HG02610 (cell line): ENCODE measurements at regions not wholly inside any gene's neighbourhood (a gene's known extent, or its start where the extent isn't known, plus 50 kb on each side); places are given as distances from the start of the nearest gene placed in this dataset.
"Not testable (repeated sequence)": the region's sequence is repeated elsewhere in the genome, so short reads cannot be mapped to it uniquely, and the experiment has no call there.

ENCODE experiments used
- ATAC-seq: cut with Tn5 transposase; IDR thresholded peaks from one replicate; pipeline ENCODE4 v1.9.1; 2021; ENCODE audit warnings: mild to moderate bottlenecking, moderate library complexity; ENCODE audit not compliant: unreplicated experiment

- no peak for ATAC-seq
Measured at GRCh38 chr7:50251765-50252164, 52.8 kb upstream of the IKZF1 start.

GRCh38 chr7:50246551-50246950 is 58.0 kb upstream of the IKZF1 start:
- no peak for ATAC-seq

- not testable (repeated sequence) for ATAC-seq
Measured at GRCh38 chr7:50242111-50242510, 62.4 kb upstream of the IKZF1 start.

- not testable (repeated sequence) for ATAC-seq
Measured at GRCh38 chr7:50240699-50241098, 63.8 kb upstream of the IKZF1 start.

GRCh38 chr7:50229964-50230363 is 74.6 kb upstream of the IKZF1 start:
- no peak for ATAC-seq

GRCh38 chr7:50228148-50228547 is 76.4 kb upstream of the IKZF1 start:
- ATAC-seq = no peak

GRCh38 chr7:50227726-50228125 is 76.8 kb upstream of the IKZF1 start:
- ATAC-seq = no peak

GRCh38 chr7:50226669-50227068 is 77.8 kb upstream of the IKZF1 start:
- peak; percentile 44 for ATAC-seq

GRCh38 chr7:50226145-50226544 is 78.4 kb upstream of the IKZF1 start:
- no peak for ATAC-seq

GRCh38 chr7:50221433-50221832 is 83.1 kb upstream of the IKZF1 start:
- ATAC-seq = no peak

GRCh38 chr7:50221028-50221427 is 83.5 kb upstream of the IKZF1 start:
- no peak for ATAC-seq

- ATAC-seq = no peak
Measured at GRCh38 chr7:50220273-50220672, 84.2 kb upstream of the IKZF1 start.

- ATAC-seq = no peak
Measured at GRCh38 chr7:50217821-50218281, 86.7 kb upstream of the IKZF1 start.

- no peak for ATAC-seq
Measured at GRCh38 chr7:50217401-50217800, 87.1 kb upstream of the IKZF1 start.

GRCh38 chr7:50216626-50217025 is 87.9 kb upstream of the IKZF1 start:
- no peak for ATAC-seq

- ATAC-seq = no peak
Measured at GRCh38 chr7:50214771-50215170, 89.7 kb upstream of the IKZF1 start.

GRCh38 chr7:50214126-50214670 is 90.3 kb upstream of the IKZF1 start:
- no peak for ATAC-seq

- no peak for ATAC-seq
Measured at GRCh38 chr7:50213622-50214017, 90.9 kb upstream of the IKZF1 start.

- ATAC-seq = peak; percentile 47
Measured at GRCh38 chr7:50212666-50213621, 91.6 kb upstream of the IKZF1 start.

GRCh38 chr7:50212016-50212325 is 92.5 kb upstream of the IKZF1 start:
- ATAC-seq = no peak

GRCh38 chr7:50211130-50212015 is 93.1 kb upstream of the IKZF1 start:
- ATAC-seq = no peak
